NCI-H524 (cell line): ENCODE measurements at regions not wholly inside any gene's neighbourhood (a gene's known extent, or its start where the extent isn't known, plus 50 kb on each side); places are given as distances from the start of the nearest gene placed in this dataset.

ENCODE experiments used
- DNase-seq, 2 experiments: peaks; one replicate each; lab custom pipeline; 2025; lab: John Stamatoyannopoulos, UW

- no peak for DNase-seq
Measured at GRCh38 chr3:43207628-43208085, 78.7 kb upstream of the SNRK start.

DNA sequence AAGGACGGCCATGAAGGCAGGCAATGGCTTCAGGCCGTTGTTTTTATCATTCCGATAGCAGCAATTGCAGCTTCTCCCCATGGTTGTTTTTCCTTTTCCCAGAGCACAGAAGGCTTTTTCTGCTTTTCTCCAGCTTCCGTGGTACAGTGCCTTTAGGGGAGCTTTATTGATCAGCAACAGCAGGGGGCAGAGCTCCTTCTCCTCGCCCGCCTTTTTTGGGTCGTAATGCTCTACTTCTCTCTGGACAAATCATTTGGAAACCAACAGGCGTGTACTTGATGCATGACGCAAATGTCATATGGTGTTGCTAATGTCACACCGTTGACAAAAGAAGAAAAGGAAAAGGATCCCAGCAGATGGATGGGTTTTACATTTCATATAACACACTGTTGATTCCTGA lies 79.7 kb upstream of the SNRK start:
- DNase-seq: no peak

DNA sequence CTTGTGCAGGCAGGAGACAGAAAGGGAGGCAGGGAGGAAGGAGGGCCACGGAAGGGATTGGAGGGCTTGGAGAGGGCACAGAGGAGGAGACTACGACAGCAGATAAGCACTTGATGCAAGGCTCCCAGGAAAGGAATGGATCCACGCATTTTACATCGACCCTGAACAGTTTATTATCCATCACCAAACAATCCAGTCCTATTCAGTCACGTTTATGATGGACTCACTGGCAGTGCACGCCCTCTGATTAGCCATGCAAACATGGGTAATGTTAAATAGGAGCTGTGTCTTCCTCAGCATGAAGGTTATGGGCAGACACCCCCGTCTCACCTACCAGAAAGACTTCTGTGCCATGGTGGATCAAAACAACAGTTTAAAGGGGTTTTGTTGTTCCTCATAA lies 80.2 kb upstream of the SNRK start:
- DNase-seq: no peak

GRCh38 chr3:43203022-43203421 lies 83.3 kb upstream of the SNRK start:
- DNase-seq: no peak

DNA sequence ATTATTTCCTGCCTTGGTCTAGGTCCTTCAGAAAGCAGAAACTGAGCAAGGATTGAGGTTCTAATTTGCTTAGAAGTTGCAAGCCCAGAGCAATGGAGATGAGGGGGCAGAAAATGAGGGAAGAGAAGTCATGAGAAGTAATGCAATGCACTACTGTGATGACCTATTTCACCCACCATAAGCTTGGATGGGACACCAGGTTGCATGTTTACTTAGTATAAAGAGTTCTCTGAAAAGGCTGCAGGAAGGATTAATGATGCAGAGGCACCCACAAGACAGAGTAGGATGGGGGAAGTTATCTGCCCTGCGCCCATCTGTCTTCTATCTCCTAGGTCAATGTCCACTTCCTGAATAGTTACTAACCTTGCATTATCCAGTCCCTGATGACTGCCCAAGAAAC lies 84.8 kb upstream of the SNRK start:
- DNase-seq: no peak

DNA sequence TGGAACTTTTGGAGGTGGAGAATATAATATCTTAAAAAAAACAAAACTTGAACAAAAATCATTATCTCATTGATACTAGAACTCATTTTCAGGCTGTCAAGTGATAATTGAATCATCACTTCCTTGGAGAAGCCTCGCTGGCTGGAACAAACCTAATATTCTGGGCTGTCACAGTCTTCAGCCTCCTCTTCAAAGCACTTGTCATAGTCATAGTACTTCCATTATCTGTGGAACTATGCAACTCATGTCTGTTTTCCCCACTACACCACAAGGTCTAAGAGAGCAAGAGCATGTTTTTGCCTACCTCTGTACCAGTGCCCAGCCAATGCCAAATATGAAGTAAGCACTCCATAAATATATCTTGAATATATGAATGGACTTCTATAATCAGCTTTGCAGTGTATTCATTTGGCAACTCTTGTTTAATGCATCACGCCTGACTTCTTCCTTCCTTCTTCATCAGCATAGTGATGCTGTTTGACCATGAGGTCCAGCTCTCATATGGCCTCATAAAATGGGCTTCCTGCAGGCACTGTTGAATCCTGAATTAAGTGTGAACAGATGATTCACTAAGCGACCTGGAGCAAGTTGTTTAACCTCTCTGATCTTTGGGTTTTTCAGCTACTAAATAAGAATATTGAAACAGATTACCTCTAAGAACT lies 86.6 kb upstream of the SNRK start:
- no peak for DNase-seq

DNA sequence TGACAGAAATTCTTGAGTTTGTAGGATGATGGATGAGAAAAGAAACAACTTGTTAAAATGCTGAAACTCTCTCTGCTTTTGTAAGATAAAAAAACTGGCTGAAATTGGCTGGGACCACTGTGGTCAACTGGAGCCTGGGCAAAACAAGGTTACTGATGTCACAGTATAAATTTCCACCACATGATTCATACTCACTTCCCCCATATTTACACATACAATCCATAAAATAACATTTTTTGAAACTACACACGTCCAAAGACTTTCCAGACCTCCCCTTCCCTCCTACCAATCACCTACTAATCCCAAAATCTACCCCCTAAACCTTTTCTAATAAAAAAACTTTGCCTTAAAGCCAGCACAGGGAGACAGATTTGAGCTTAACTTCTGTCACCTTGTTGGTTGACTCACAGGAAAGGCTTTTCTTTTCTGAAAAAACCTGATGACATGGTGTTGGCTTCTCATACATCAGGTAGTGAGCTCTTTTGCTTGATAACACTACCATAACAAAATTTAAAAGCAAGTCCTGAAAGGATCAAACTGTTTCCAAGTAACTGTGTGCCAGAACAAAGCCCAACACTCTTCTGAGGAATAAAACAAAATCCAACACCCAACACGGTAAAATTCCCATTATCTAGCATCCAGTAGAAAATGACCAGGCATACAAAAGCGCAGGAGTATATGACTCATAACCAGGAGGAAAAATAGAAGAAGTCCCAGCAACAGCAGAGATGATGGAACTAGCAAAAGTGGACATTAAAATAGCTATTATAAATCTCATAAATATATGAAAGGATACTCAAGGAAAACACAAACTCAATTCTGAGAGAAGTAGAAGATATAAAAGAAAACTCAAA lies 87.3 kb upstream of the SNRK start:
- DNase-seq: no peak

DNA sequence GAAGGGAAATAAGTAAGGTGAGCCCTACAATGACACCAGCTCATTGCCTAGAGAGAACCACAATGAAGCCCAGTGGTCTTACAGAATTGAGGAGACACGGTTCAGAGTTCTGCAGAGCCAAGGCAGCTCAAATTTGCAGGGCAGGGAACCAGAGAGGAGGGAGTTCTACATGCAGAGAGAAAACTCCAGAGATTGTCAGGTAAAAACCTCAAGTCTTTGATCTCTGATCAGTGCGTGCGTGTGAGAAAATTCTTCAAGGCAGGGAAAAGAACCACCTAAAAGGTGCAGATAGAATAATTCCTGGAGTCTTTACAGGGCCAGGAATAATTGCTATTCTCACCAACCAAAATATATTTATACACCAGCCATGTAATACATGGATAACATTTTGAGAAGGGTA lies 88.0 kb upstream of the SNRK start:
- DNase-seq: no peak

DNA sequence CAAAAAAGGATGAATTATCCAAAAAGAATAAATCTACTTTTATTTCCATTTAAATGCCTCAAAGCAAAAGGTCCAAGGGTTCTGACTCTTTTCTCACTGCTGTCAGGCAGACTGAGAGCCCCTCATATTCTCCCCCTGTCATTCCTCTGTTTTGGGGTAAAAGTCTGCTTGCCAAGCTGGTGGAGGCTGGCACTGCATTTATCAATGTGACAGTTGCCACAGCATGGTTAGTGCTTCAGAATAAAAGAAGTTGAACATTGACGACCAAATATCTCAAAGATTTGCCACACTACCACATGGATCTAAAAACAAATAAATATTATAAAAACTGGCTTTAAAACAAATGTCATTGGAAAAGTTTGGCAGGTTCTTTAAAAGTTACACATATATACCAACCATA lies 89.2 kb upstream of the SNRK start:
- no peak for DNase-seq

DNA sequence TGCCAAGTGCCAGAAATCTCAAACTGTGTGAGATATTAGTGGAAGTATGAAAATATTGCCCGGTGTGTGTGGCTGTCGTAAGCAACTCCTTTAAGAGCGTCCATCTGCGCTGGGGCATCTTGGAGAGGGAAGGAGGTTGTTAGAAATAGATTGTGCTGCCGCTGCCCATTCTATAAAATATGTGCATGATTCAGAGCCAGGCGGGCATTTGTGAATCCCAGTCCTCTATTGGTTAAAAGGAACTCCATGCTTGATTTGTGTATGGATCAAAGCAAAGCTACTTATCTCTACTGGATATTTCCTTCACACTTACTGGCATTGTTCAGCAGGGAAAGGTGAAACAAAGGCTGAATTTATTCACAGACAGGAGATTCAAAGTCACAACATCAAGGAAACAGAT lies 89.6 kb upstream of the SNRK start:
- DNase-seq: no peak

DNA sequence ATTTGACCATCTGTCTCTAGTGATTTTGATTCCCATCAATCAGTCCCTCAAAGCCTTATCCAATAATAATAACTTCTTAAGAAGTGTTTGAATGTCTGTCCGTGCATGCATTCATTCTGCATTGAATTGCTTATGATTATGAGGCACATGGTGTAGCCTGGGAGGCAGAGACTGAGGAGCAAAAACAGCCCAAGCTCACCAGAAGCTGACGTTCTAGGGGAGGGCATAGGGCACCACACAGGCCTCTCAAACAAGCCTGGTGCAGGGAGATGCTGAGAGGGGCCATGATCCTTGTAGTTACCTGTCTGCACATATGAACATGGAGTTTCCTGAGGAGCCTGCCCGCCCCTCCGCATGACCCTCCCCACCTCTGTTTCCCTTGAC lies 89.2 kb upstream of the POMGNT2 start:
- peak in 1 of 2 experiments; percentile 60 for DNase-seq

- DNase-seq: no peak
Measured at GRCh38 chr3:43194490-43195114, 88.7 kb upstream of the POMGNT2 start.

- no peak for DNase-seq
Measured at GRCh38 chr3:43194069-43194468, 88.2 kb upstream of the POMGNT2 start.

- DNase-seq: no peak
Measured at GRCh38 chr3:43192028-43192427, 86.1 kb upstream of the POMGNT2 start.

GRCh38 chr3:43191116-43191515 lies 85.2 kb upstream of the POMGNT2 start:
- DNase-seq: no peak

DNA sequence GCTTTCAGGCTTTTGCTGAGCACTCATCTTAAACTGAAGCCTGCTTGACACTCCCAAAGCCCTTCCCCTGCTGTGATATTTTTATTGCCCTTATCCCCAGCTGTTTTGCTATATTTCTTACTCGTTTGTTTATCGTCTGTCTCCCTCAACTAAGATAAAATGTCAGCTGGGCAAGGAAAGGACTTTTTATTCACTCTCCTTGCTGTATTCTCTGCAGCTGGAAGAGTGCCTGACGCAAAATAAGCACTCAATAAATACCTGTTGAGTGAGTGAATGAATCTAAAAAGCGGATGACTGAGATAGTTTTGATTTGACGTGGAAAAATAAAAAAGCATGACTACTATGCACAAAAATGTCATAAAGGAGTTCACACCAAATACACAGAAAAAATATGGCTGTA lies 84.8 kb upstream of the POMGNT2 start:
- peak in 1 of 2 experiments; percentile 74 for DNase-seq

GRCh38 chr3:43187836-43188479 lies 82.1 kb upstream of the POMGNT2 start:
- DNase-seq: no peak

DNA sequence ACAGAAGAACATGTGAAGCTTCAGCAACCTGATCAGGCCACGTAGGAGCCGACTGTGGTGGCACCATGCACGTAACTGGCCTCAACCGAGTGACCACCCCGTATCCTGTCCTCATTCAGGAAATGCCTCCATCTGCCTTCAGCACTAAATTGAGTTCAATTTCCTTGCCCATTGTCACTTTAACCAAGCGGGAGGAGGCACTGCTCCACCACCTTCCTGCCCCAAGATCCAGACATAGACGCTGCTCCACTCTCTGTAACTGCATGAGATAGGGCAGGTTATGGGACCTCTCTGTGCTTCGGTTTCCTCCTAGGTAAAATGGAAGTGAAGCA lies 80.1 kb upstream of the POMGNT2 start:
- no peak for DNase-seq

DNA sequence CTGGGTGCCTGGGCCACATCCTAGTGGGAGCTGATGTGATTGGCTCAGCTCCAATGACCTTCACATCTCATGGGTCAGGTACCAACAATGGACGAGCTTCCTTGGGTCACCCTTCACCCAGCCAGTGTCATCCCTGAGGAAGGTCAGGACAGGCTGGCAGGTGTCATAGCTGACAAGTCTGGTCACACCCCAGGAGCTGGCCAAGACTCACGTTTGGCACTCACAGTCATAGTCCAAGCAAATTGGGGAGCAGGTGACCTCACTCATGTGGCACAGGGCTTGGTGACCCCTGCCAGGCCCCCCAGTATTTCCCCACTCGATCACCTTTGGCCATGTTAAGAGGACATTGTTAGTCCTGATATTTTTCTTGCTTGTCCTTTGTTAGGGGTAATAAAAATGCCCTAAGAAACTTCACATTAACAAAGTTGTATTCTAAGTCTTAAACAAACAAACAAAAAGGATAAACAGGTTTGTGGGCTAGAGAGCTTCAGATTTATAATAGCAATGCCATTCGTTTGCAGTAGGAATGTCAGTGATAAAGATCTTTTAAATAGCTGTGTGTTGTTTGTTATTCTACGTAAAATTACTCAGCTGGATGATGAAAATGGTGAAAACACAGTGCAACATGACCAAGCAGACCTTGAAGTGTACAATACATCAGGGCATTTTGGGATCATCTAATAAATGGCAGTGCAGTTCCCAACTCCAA lies 79.5 kb upstream of the POMGNT2 start:
- DNase-seq: no peak

GRCh38 chr3:43183456-43183855 lies 77.6 kb upstream of the POMGNT2 start:
- DNase-seq: no peak

GRCh38 chr3:43181202-43181821 lies 75.4 kb upstream of the POMGNT2 start:
- DNase-seq: no peak

GRCh38 chr3:43180694-43181093 lies 74.8 kb upstream of the POMGNT2 start:
- DNase-seq: no peak
